K562 (cell line): ENCODE measurements at regions not wholly inside any gene's neighbourhood (a gene's known extent, or its start where the extent isn't known, plus 50 kb on each side); places are given as distances from the start of the nearest gene placed in this dataset.
"Not testable (repeated sequence)": the region's sequence is repeated elsewhere in the genome, so short reads cannot be mapped to it uniquely, and the experiment has no call there.

Source experiments
- CBX5 ChIP-seq: IDR thresholded peaks from 2 replicates; pipeline ENCODE4 v1.6.1; 2014; ENCODE audit warnings: low read depth, borderline replicate concordance
- CTCF ChIP-seq, 3 experiments: IDR thresholded peaks in 2 of 3; conservative IDR thresholded peaks in 1 of 3; 2 replicates each; pipeline ENCODE4 v1.5.1; 2011 to 2012; ENCODE audit warnings: low read length in 3 of 3, mild to moderate bottlenecking in 3 of 3, control low read depth in 2 of 3, improper control_type of control experiment in 1 of 3, inconsistent platforms in 1 of 3, low read depth in 1 of 3, mixed read lengths in 1 of 3, moderate library complexity in 1 of 3; ENCODE audit not compliant: insufficient read depth in 2 of 3
- EP300 ChIP-seq: IDR thresholded peaks from 2 replicates; pipeline ENCODE4 v1.6.1; 2012; ENCODE audit warnings: low read length, improper control_type of control experiment
- KAT8 ChIP-seq: fragments of 450-650 bp; IDR thresholded peaks from 2 replicates; pipeline ENCODE4 v1.6.1; 2016; ENCODE audit warnings: low read depth, mild to moderate bottlenecking
- NFRKB ChIP-seq: fragments of 450-650 bp; IDR thresholded peaks from 2 replicates; pipeline ENCODE4 v1.6.1; 2016; ENCODE audit warnings: low read depth
- PHTF2 ChIP-seq: fragments of 250-450 bp; sonication (Bioruptor Pico); IDR thresholded peaks from 2 replicates; pipeline ENCODE4 v1.5.0; 2021; ENCODE audit warnings: mild to moderate bottlenecking
- TAF1 ChIP-seq: IDR thresholded peaks from 2 replicates; pipeline ENCODE4 v1.6.1; 2011; ENCODE audit warnings: mild to moderate bottlenecking, low read length, moderate library complexity; ENCODE audit not compliant: insufficient read depth, control insufficient read depth, severe bottlenecking; ENCODE audit errors: extremely low read depth
- USF1 ChIP-seq: sonication (generic); formaldehyde crosslinking; IDR thresholded peaks from 2 replicates; pipeline ENCODE4 v1.9.0; 2022; ENCODE audit warnings: mild to moderate bottlenecking, missing genetic modification reagents

- TF ChIP-seq USF1 (CRISPR knock-in tag); EP300; TAF1; CBX5; PHTF2 (CRISPR knock-in tag); KAT8; NFRKB; CTCF (IDR thresholded peaks at IDR 0.05 in 2 of 3, conservative IDR thresholded peaks at IDR 0.05 in 1 of 3; ENCODE audit: insufficient read depth in 2 of 3, low read depth in 1 of 3, low read length in 3 of 3): not testable (repeated sequence)
These were observed 136.1 kb upstream of the ZNF322 start for GRCh38 chr6:26795474-26796307.
